HepG2 (cell line): ENCODE measurements at regions not wholly inside any gene's neighbourhood (a gene's known extent, or its start where the extent isn't known, plus 50 kb on each side); places are given as distances from the start of the nearest gene placed in this dataset.

ENCODE experiments used
- ATAC-seq: fragments of 200-7000 bp; cut with Tn5 transposase; 3 replicates; pipeline ENCODE4 v1.9.1; 2020; ENCODE audit warnings: mild to moderate bottlenecking, moderate library complexity
- BruUV-seq: library from RNA; stranded (reverse); fragments of 400-500 nt; replicated peaks from 2 replicates; lab custom pipeline; 2021; lab: Mats Ljungman, UMichigan
- CTCF ChIA-PET: fragments of 300-600 bp; formaldehyde crosslinking; extraction: SDS; loops from one replicate; lab custom pipeline; 2021; ENCODE audit warnings: low total read pairs, inconsistent platforms, low intra/inter-chr PET ratio; lab: Yijun Ruan, JAX
- POLR2A ChIA-PET: fragments of 350-600 bp; sonication (Branson Sonifier 250); formaldehyde crosslinking; loops from one replicate; lab custom pipeline; 2020; ENCODE audit warnings: antibody characterized with exemption, inconsistent platforms; lab: Yijun Ruan, JAX
- DNase-seq: peaks from one replicate; pipeline ENCODE4 v3.0.0-alpha.2; 2015; ENCODE audit warnings: low spot score
- FAIRE-seq: peaks from 3 replicates; lab custom pipeline; 2011; peaks lifted over from hg19 to GRCh38; lab: Jason Lieb, UNC
- H2AFZ ChIP-seq: one replicate; pipeline ENCODE4 v1.6.1; 2011; ENCODE audit warnings: low read length, inconsistent platforms
- H3K27ac ChIP-seq: fragments of 300-600 bp; 3 replicates; pipeline ENCODE4 v1.8.0; 2011; ENCODE audit warnings: mixed run types, mild to moderate bottlenecking, mixed read lengths, low read length, inconsistent platforms; ENCODE audit not compliant: insufficient read depth; ENCODE audit errors: extremely low read length
- H3K27me3 ChIP-seq, 2 experiments: fragments of 200-600 bp in 1 of 2; 2 replicates in 1 of 2; 3 replicates in 1 of 2; pipeline versions ENCODE4 v1.6.0 to v1.8.0; 2011; ENCODE audit warnings: low read length in 2 of 2, mild to moderate bottlenecking in 2 of 2, moderate library complexity in 2 of 2, inconsistent platforms in 1 of 2; ENCODE audit not compliant: insufficient read depth in 2 of 2, control insufficient read depth in 1 of 2
- H3K36me3 ChIP-seq, 2 experiments: fragments of 200-600 bp in 1 of 2; replicated peaks in 1 of 2; 2 replicates in 1 of 2; 3 replicates in 1 of 2; pipeline versions ENCODE4 v1.5.1 to v1.8.0; 2011; ENCODE audit warnings: low read length in 2 of 2, inconsistent platforms in 1 of 2; ENCODE audit not compliant: insufficient read depth in 2 of 2, control insufficient read depth in 1 of 2
- H3K4me1 ChIP-seq: 2 replicates; pipeline ENCODE4 v1.5.1; 2012; ENCODE audit warnings: low read length, inconsistent platforms; ENCODE audit not compliant: insufficient read depth
- H3K4me2 ChIP-seq: 2 replicates; pipeline ENCODE4 v1.6.0; 2011; ENCODE audit warnings: low read depth, low read length, inconsistent platforms
- H3K4me3 ChIP-seq, 3 experiments: fragments of 200-600 bp in 1 of 3; sonication (generic), shearing (Covaris generic) in 1 of 3; replicated peaks in 1 of 3; 2 replicates each; pipeline ENCODE4 v1.5.1; 2011 to 2016; ENCODE audit warnings: low read length in 3 of 3, inconsistent platforms in 2 of 3, low read depth in 2 of 3, mild to moderate bottlenecking in 2 of 3, control low read depth in 1 of 3, mixed read lengths in 1 of 3; ENCODE audit not compliant: insufficient read depth in 1 of 3
- H3K79me2 ChIP-seq: one replicate; pipeline ENCODE4 v1.6.1; 2011; ENCODE audit warnings: low read length, inconsistent platforms; ENCODE audit not compliant: insufficient read depth
- H3K9ac ChIP-seq: 2 replicates; pipeline ENCODE4 v1.6.0; 2011; ENCODE audit warnings: mild to moderate bottlenecking, low read depth, low read length, inconsistent platforms; ENCODE audit not compliant: insufficient read depth
- H3K9me3 ChIP-seq: 2 replicates; pipeline ENCODE4 v1.5.1; 2012; ENCODE audit warnings: mild to moderate bottlenecking, low read length
- H4K20me1 ChIP-seq: 2 replicates; pipeline ENCODE4 v1.6.0; 2011; ENCODE audit warnings: inconsistent platforms, mild to moderate bottlenecking, low read length, moderate library complexity; ENCODE audit not compliant: insufficient read depth
- CEBPB ChIP-seq: IDR thresholded peaks from 2 replicates; pipeline ENCODE4 v1.6.1; 2011; ENCODE audit warnings: low read depth, low read length, improper control_type of control experiment, borderline replicate concordance
- HNF4A ChIP-seq: sonication (generic); formaldehyde crosslinking; IDR thresholded peaks from 2 replicates; pipeline ENCODE4 v1.4.0; 2020; ENCODE audit warnings: missing genetic modification reagents
- MAFK ChIP-seq, 2 experiments: IDR thresholded peaks in 1 of 2; conservative IDR thresholded peaks in 1 of 2; 2 replicates each; pipeline ENCODE4 v1.6.1; 2011; ENCODE audit warnings: improper control_type of control experiment in 2 of 2, low read length in 2 of 2
- SMAD1 ChIP-seq: sonication (generic); formaldehyde crosslinking; IDR thresholded peaks from 2 replicates; pipeline ENCODE4 v1.4.0; 2020; ENCODE audit warnings: missing genetic modification reagents, low read depth, mild to moderate bottlenecking, borderline replicate concordance
- ZNF225 ChIP-seq: sonication (generic); formaldehyde crosslinking; IDR thresholded peaks from 2 replicates; pipeline ENCODE4 v1.4.0; 2020; ENCODE audit warnings: mild to moderate bottlenecking, missing genetic modification reagents
- ZNF879 ChIP-seq: sonication (generic); formaldehyde crosslinking; IDR thresholded peaks from 2 replicates; pipeline ENCODE4 v1.8.1; 2023; ENCODE audit warnings: missing genetic modification reagents
- WGBS: methylation state at CpG from one replicate; pipeline ENCODE4 v1.1.6; 2017; ENCODE audit warnings: low lambda C conversion rate; 5-methylcytosine and 5-hydroxymethylcytosine counted together
- in situ Hi-C: cut with HindIII; loops from 2 replicates; pipeline ENCODE4 v1.10.0; 2017; ENCODE audit warnings: low pct_unique_long_range_greater_than_20kb; ENCODE audit not compliant: extremely low pct_ligation_motif_present
- intact Hi-C: fragments of 100-400 bp; cut with micrococcal nuclease; formaldehyde crosslinking; loops from one replicate; pipeline ENCODE4 v1.10.0; 2022; ENCODE audit not compliant: unreplicated experiment

DNA sequence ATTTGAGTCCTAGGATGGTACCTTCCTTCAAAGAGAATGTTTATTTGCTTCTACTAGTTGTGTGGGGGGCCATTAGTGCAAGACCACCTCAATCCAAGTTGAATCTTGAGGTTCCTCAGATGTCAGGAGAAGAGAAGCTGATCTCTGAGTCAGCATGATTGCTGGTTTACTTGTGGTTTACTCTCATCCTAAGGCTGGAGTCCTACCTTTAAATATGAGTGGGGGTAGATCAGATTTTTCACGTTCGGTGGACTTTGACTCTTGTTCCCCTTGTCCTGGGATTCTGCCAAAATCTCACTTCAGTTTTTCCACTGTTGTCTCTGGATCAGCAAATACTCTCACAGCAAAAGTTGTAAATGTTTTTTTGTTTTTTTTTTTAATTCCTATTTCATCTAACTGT is 84.6 kb upstream of the F13A1 start:
- peak; percentile 53; the same call in 1 of the 2 replicates for TF ChIP-seq HNF4A (CRISPR knock-in tag)
- peak in 1 of 2 experiments; percentile 12; a peak in 1 of 4 replicates for TF ChIP-seq MAFK (conservative IDR thresholded peaks at IDR 0.05 in 1 of 2, IDR thresholded peaks at IDR 0.05 in 1 of 2; ENCODE audit: low read length in 2 of 2)
- TF ChIP-seq ZNF225, result no peak
- no peaks in the 10 kb centered on the region for H4K20me1 ChIP-seq
- ChIA-PET POLR2A (no interaction called here), CTCF (no interaction called here)
- no peak overlapping the region for H3K4me2 ChIP-seq
- no peaks in the 10 kb centered on the region; a peak in 2 of 5 replicates for H3K27me3 ChIP-seq
- no peak overlapping the region for H3K9ac ChIP-seq
- no peak for ATAC-seq
- 3% methylated on average over 2 of the region's 2 CpGs for whole genome bisulfite sequencing
- H3K27ac ChIP-seq, result no peak overlapping the region
- no peaks in the 10 kb centered on the region for H3K36me3 ChIP-seq
- intact Hi-C loops, result no loop called here
- no peaks in the 10 kb centered on the region for H3K9me3 ChIP-seq
- H3K4me1 ChIP-seq, result peaks cover 7% of the 10 kb centered on the region; the same call in 1 of the 2 replicates
- H3K79me2 ChIP-seq, result no peaks in the 10 kb centered on the region
- peak; percentile 18 for DNase-seq
- no peak overlapping the region for H2AFZ ChIP-seq
- BruUV-seq, result no TSS peak
- no peak overlapping the region for H3K4me3 ChIP-seq
- in situ Hi-C loops, result no loop called here
- no peak for FAIRE-seq

DNA sequence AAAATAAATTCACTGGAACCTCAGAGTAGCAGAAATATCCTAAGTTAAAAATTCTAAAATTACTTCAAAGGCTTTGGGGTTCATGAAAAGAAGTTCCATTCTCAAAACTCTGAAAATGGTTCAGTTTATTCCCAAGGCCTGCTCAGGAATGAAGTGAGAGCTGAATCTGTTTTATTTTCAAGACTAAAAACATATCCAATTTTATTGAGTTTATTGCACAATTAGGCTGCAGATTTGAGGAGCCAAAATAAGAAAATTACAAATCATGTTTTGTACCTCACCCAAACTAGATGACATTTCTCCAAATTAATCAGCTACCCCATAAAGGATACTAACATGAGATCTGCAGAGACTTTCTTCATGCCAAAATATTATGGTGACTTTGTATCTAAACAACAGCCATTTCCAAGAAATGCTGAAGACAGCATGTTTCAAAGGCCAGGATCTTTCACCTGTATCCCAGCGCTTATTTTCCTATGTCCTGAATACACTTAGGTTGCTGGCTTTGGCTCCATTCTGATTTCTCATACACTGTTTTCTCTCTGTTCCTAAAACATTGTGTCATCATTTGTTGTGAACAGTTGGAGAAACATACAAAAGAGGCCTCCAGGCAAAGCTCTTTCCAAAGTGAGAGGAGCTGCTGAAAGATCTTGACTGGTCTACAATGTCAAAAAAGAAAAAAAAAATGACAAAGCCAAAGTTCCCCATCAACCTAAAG is 85.7 kb upstream of the F13A1 start:
- ATAC-seq (no peak), FAIRE-seq (no peak), DNase-seq (no peak)
- Histone ChIP-seq H3K27ac (no peak overlapping the region), H3K4me2 (no peak overlapping the region), H4K20me1 (no peaks in the 10 kb centered on the region), H2AFZ (no peak overlapping the region), H3K79me2 (no peaks in the 10 kb centered on the region), H3K9me3 (no peaks in the 10 kb centered on the region), H3K36me3 (no peaks in the 10 kb centered on the region), H3K9ac (no peak overlapping the region), H3K4me3 (no peak overlapping the region), H3K27me3 (no peaks in the 10 kb centered on the region; a peak in 3 of 5 replicates), H3K4me1 (peaks cover 7% of the 10 kb centered on the region; the same call in 1 of the 2 replicates)
- intact Hi-C loops (no loop called here), in situ Hi-C loops (no loop called here)
- no TSS peak for BruUV-seq
- ChIA-PET CTCF (no interaction called here), POLR2A (no interaction called here)
- 16% methylated on average over 1 of the region's 1 CpG for WGBS
- TF ChIP-seq SMAD1 (CRISPR knock-in tag), result no peak
- TF ChIP-seq ZNF879 (CRISPR knock-in tag), result no peak
- peak; percentile 27; the same call in 1 of the 2 replicates for TF ChIP-seq CEBPB
